ENCODE measurements at regions not wholly inside any gene's neighbourhood (a gene's known extent, or its start where the extent isn't known, plus 50 kb on each side); places are given as distances from the start of the nearest gene placed in this dataset.

DNA sequence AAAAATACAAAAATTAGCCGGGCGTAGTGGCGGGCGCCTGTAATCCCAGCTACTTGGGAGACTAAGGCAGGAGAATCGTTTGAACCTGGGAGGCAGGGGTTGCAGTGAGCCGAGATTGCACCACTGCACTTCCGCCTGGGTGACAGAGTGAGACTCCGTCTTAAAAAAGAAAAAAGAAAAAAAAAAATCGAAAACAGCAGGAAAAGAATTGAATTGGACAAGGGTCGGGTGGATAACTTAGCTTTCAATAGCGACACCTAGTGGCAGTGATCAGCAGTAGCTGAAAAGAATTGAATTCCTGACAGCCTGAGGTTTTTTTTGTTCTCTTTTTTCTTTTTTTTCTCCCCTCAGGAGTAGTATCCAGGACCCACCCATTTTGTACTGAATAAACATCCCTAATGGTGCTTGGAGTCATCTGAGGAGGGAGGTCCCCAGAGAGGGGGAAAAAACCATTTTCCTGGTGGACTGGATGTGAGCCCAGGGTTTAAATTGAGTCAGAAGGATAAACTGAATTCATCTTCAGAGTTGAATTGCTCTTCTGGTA lies 55.1 kb downstream of the CYCS start:
- WGBS, 5 donors: 3 to 21% (median 8%) methylated on average over 11 of the region's 11 CpGs
- intact Hi-C loops (cut with DNase I; ENCODE audit: low total_unique reads): loop anchor here (5.0 kb wide), 1 partner anchor 253 kb away; no protein-coding TSS in a partner anchor
- peaks cover 7 to 11% (median 9%) of the 10 kb centered on the region in 4 donors for H3K4me1 ChIP-seq
- no peaks in the 10 kb centered on the region for H3K9me3 ChIP-seq
- no peaks in the 10 kb centered on the region for H3K36me3 ChIP-seq
- peak; percentile 45 to 90 for DNase-seq
- TF ChIP-seq, protein P1, sequence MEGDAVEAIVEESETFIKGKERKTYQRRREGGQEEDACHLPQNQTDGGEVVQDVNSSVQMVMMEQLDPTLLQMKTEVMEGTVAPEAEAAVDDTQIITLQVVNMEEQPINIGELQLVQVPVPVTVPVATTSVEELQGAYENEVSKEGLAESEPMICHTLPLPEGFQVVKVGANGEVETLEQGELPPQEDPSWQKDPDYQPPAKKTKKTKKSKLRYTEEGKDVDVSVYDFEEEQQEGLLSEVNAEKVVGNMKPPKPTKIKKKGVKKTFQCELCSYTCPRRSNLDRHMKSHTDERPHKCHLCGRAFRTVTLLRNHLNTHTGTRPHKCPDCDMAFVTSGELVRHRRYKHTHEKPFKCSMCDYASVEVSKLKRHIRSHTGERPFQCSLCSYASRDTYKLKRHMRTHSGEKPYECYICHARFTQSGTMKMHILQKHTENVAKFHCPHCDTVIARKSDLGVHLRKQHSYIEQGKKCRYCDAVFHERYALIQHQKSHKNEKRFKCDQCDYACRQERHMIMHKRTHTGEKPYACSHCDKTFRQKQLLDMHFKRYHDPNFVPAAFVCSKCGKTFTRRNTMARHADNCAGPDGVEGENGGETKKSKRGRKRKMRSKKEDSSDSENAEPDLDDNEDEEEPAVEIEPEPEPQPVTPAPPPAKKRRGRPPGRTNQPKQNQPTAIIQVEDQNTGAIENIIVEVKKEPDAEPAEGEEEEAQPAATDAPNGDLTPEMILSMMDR (IDR thresholded peaks at IDR 0.05): peak in 6 of 7 experiments; percentile 33 to 95 (median 87)
- TF ChIP-seq POLR2A (IDR thresholded peaks at IDR 0.05) (no peak), POLR2AphosphoS5 (IDR thresholded peaks at IDR 0.05) (peak in 1 of 3 donors; percentile 7)
- no peak overlapping the region for H3K27ac ChIP-seq
- no peaks in the 10 kb centered on the region for H3K27me3 ChIP-seq
- H3K4me3 ChIP-seq: peak overlapping the region; percentile 26 to 41 (median 34)

DNA sequence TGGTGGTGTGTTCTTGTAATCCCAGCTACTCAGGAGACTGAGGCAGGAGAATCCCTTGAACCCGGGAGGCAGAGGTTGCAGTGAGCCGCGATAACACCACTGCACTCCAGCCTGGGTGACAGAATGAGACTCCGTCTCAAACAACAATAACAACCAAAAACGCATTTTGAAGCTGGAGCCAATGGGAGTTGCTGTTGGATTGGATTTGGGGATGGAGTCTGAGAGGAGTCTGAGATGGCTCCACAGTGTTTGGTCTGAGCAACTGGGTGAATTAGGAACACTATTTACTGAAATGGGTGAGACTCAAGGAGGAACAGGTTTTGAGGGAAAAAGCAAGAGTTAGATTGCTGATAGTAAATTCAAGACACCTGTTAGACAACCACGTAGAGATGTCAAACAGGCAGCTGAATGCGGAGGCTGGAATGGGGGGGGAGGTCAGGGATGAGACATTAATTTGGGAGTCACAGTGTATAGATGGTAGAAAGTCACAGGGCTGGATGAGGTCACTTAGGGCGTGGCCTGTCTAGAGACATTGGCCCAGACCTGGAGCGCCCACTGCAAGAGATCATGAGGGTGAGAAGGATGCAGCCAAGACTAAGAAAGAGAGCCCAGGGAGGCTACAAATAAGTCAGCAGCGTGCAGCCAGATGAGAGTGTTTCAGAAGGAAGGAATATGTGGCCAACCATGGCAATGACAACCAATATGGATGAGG lies 56.4 kb downstream of the CYCS start:
- no peak overlapping the region for H3K4me3 ChIP-seq
- no peak overlapping the region for H3K27ac ChIP-seq
- DNase-seq: no peak
- 88 to 91% (median 89%) methylated on average over 10 of the region's 10 CpGs for WGBS, 5 donors
- no peaks in the 10 kb centered on the region for H3K36me3 ChIP-seq
- H3K4me1 ChIP-seq: peaks cover 7 to 11% (median 9%) of the 10 kb centered on the region in 4 donors
- intact Hi-C loops (cut with DNase I; ENCODE audit: low total_unique reads): no loop called here
- TF ChIP-seq EP300 (IDR thresholded peaks at IDR 0.05) (no peak), POLR2A (IDR thresholded peaks at IDR 0.05) (no peak), POLR2AphosphoS5 (IDR thresholded peaks at IDR 0.05) (no peak)
- TF ChIP-seq, protein P1 (IDR thresholded peaks at IDR 0.05): no peak
- H3K9me3 ChIP-seq: no peaks in the 10 kb centered on the region
- no peaks in the 10 kb centered on the region for H3K27me3 ChIP-seq

DNA sequence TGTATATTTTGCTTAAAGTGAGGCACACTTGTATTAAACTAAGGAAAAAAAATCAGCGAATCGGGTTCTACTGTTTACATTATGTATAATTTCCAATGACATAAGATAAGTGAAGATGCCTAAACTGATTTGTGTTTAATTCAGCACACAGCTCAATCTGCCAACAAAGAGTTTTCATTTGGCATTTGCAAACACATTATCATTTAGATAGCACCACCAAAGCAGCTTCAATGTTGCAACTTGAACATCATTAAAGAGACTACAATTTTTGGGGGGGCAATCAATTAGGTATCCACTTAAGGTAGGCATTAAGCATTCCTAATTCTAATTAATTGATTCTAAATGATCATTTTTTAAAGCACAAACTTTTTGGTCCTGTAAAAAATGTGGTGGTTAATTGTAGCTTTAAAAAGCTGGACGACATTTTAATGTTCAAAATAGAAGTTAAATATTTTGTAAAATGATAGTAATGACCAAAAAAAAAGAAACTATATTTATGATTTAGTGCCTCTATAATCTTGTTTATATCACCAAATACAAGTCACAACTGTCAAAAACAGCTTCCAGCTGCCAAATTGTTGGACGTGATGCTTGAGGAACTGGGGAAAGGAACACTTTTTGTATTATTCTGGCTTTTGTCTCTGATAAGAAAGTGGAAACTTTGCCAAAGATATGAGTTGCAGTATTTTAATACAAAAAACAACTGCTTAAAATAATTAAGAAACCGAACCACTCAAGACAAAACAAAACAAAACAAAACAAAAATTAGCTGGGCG lies 57.1 kb downstream of the CYCS start:
- intact Hi-C loops (cut with DNase I; ENCODE audit: low total_unique reads): no loop called here
- H3K4me3 ChIP-seq: no peak overlapping the region
- no peak overlapping the region for H3K27ac ChIP-seq
- H3K27me3 ChIP-seq: no peaks in the 10 kb centered on the region
- peaks cover 7 to 11% (median 9%) of the 10 kb centered on the region in 4 donors for H3K4me1 ChIP-seq
- no peak for DNase-seq
- TF ChIP-seq POLR2AphosphoS5 (IDR thresholded peaks at IDR 0.05) (no peak), EP300 (IDR thresholded peaks at IDR 0.05) (no peak), POLR2A (IDR thresholded peaks at IDR 0.05) (no peak)
- TF ChIP-seq, protein P1 (IDR thresholded peaks at IDR 0.05): no peak
- H3K9me3 ChIP-seq: no peaks in the 10 kb centered on the region
- H3K36me3 ChIP-seq: no peaks in the 10 kb centered on the region
- 50 to 62% (median 55%) methylated on average over 6 of the region's 6 CpGs for WGBS, 5 donors

DNA sequence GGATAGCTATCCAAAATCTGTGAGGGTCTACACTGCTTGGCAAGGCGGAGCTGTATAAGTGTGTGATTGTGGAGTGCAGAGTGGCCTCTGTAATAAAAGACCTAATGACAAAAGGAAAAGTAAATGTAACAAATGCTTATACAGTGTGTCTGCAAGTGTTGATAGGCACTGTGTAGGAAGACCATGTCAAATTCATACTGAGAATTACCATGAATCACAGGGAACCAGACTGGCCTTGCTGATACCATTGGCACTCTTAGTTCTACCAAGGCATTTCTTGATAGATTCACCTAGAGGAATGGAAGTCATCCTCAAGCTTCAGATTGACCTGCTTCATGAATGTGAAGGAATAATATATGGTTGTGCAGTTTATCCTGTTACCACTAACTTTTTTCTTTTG lies 58.8 kb downstream of the CYCS start:
- Histone ChIP-seq H3K4me1 (peaks cover 7 to 11% (median 9%) of the 10 kb centered on the region in 4 donors), H3K9me3 (no peaks in the 10 kb centered on the region), H3K27ac (no peak overlapping the region), H3K4me3 (no peak overlapping the region), H3K36me3 (no peaks in the 10 kb centered on the region), H3K27me3 (no peaks in the 10 kb centered on the region)
- no peak for DNase-seq
- no peak for TF ChIP-seq POLR2AphosphoS5 (IDR thresholded peaks at IDR 0.05)
- TF ChIP-seq, protein P1 (IDR thresholded peaks at IDR 0.05): no peak
- no peak for TF ChIP-seq POLR2A (IDR thresholded peaks at IDR 0.05)
- 87 to 97% (median 92%) methylated on average over 1 of the region's 1 CpG for WGBS, 5 donors
- intact Hi-C loops (cut with DNase I; ENCODE audit: low total_unique reads): no loop called here

Measured in stomach (tissue), 8 donors.